Endodermal cell (in vitro differentiated cells): ENCODE measurements at regions not wholly inside any gene's neighbourhood (a gene's known extent, or its start where the extent isn't known, plus 50 kb on each side); places are given as distances from the start of the nearest gene placed in this dataset.

Experiments
- DNase-seq: peaks from one replicate; pipeline ENCODE4 v3.0.0-alpha.2; 2017
- H3K27ac ChIP-seq: 2 replicates; pipeline ENCODE4 v1.5.1; 2013; ENCODE audit warnings: mild to moderate bottlenecking, low read depth, low read length, moderate library complexity
- H3K27me3 ChIP-seq: 2 replicates; pipeline ENCODE4 v1.6.1; 2013; ENCODE audit warnings: mild to moderate bottlenecking, low read length, moderate library complexity; ENCODE audit not compliant: insufficient read depth, control insufficient read depth, poor library complexity, severe bottlenecking
- H3K36me3 ChIP-seq: 2 replicates; pipeline ENCODE4 v1.7.0; 2013; ENCODE audit warnings: mild to moderate bottlenecking, low read length, moderate library complexity; ENCODE audit not compliant: control insufficient read depth, insufficient read depth
- H3K4me1 ChIP-seq: one replicate; pipeline ENCODE4 v1.7.0; 2013; ENCODE audit warnings: low read length; ENCODE audit not compliant: control insufficient read depth, insufficient read depth
- H3K4me3 ChIP-seq: 2 replicates; pipeline ENCODE4 v1.5.1; 2013; ENCODE audit warnings: mild to moderate bottlenecking, low read length, moderate library complexity
- H3K9ac ChIP-seq: 2 replicates; pipeline ENCODE4 v1.6.1; 2013; ENCODE audit warnings: mild to moderate bottlenecking, low read length, moderate library complexity; ENCODE audit not compliant: poor library complexity, severe bottlenecking; ENCODE audit errors: extremely low read depth
- H3K9me3 ChIP-seq: 2 replicates; pipeline ENCODE4 v1.6.1; 2013; ENCODE audit warnings: mild to moderate bottlenecking, low read length, moderate library complexity; ENCODE audit not compliant: control insufficient read depth
- H3K27ac Mint-ChIP-seq: 2 replicates; pipeline ENCODE4 v1.8.0; 2020; ENCODE audit warnings: mixed read lengths
- H3K27me3 Mint-ChIP-seq: 2 replicates; pipeline ENCODE4 v1.8.0; 2021; ENCODE audit warnings: mild to moderate bottlenecking, mixed read lengths; ENCODE audit not compliant: insufficient read depth
- H3K36me3 Mint-ChIP-seq: 2 replicates; pipeline ENCODE4 v1.8.0; 2020; ENCODE audit warnings: low read depth, mixed read lengths
- H3K4me1 Mint-ChIP-seq: 2 replicates; pipeline ENCODE4 v1.8.0; 2020; ENCODE audit warnings: mixed read lengths
- H3K4me3 Mint-ChIP-seq: 2 replicates; pipeline ENCODE4 v1.8.0; 2020; ENCODE audit warnings: mild to moderate bottlenecking, moderate library complexity, mixed read lengths
- H3K9me3 Mint-ChIP-seq: 2 replicates; pipeline ENCODE4 v1.8.0; 2020; ENCODE audit warnings: mild to moderate bottlenecking, mixed read lengths
- CTCF ChIP-seq: fragments of 200-600 bp; sonication (generic); conservative IDR thresholded peaks from 2 replicates; pipeline ENCODE4 v1.5.0; 2021; ENCODE audit warnings: antibody characterized with exemption, mild to moderate bottlenecking
- WGBS, 2 experiments: methylation state at CpG; one replicate each; pipeline versions ENCODE4 v1.1.5 to v1.1.7; 2013; ENCODE audit warnings: missing lambda C conversion rate in 2 of 2, mixed read lengths in 1 of 2; ENCODE audit not compliant: insufficient coverage in 1 of 2, insufficient read length in 1 of 2; 5-methylcytosine and 5-hydroxymethylcytosine counted together

GRCh38 chr5:1946776-1947175 is 64.1 kb upstream of the IRX4 start:
- peak; percentile 14 for TF ChIP-seq CTCF
- Histone ChIP-seq H3K36me3 (no peaks in the 10 kb centered on the region), H3K27ac (no peak overlapping the region), H3K4me3 (no peak overlapping the region), H3K9ac (no peak overlapping the region), H3K9me3 (no peaks in the 10 kb centered on the region), H3K27me3 (no peaks in the 10 kb centered on the region), H3K4me1 (no peaks in the 10 kb centered on the region)
- no peak for DNase-seq
- no peaks in the 10 kb centered on the region for H3K9me3 Mint-ChIP-seq
- WGBS, 2 experiments = 79 to 87% methylated on average over 6 to 13 of the region's 13 CpGs
- H3K27ac Mint-ChIP-seq = no peak overlapping the region
- H3K4me3 Mint-ChIP-seq = no peak overlapping the region
- no peaks in the 10 kb centered on the region for H3K36me3 Mint-ChIP-seq
- peaks cover 11% of the 10 kb centered on the region for H3K4me1 Mint-ChIP-seq
- H3K27me3 Mint-ChIP-seq = peaks cover 10% of the 10 kb centered on the region

GRCh38 chr5:1946122-1946677 is 63.5 kb upstream of the IRX4 start:
- no peak for TF ChIP-seq CTCF
- Mint-ChIP-seq H3K27me3 (peaks cover 8% of the 10 kb centered on the region), H3K4me1 (peaks cover 11% of the 10 kb centered on the region), H3K36me3 (no peaks in the 10 kb centered on the region), H3K4me3 (no peak overlapping the region), H3K27ac (no peak overlapping the region), H3K9me3 (no peaks in the 10 kb centered on the region)
- H3K9ac ChIP-seq = no peak overlapping the region
- DNase-seq = no peak
- H3K36me3 ChIP-seq = no peaks in the 10 kb centered on the region
- no peak overlapping the region for H3K4me3 ChIP-seq
- H3K4me1 ChIP-seq = no peaks in the 10 kb centered on the region
- WGBS, 2 experiments = 91 to 92% methylated on average over 17 of the region's 17 CpGs
- no peaks in the 10 kb centered on the region for H3K9me3 ChIP-seq
- no peak overlapping the region for H3K27ac ChIP-seq
- no peaks in the 10 kb centered on the region for H3K27me3 ChIP-seq

GRCh38 chr5:1945606-1946005 is 62.9 kb upstream of the IRX4 start:
- Histone ChIP-seq H3K4me1 (no peaks in the 10 kb centered on the region), H3K4me3 (no peak overlapping the region), H3K27ac (no peak overlapping the region), H3K9ac (no peak overlapping the region), H3K27me3 (no peaks in the 10 kb centered on the region), H3K9me3 (no peaks in the 10 kb centered on the region), H3K36me3 (no peaks in the 10 kb centered on the region)
- Mint-ChIP-seq H3K36me3 (no peaks in the 10 kb centered on the region), H3K27me3 (peaks cover 8% of the 10 kb centered on the region), H3K9me3 (no peaks in the 10 kb centered on the region), H3K4me1 (peaks cover 11% of the 10 kb centered on the region), H3K27ac (no peak overlapping the region), H3K4me3 (no peak overlapping the region)
- no peak for DNase-seq
- no peak for TF ChIP-seq CTCF
- WGBS, 2 experiments = 88 to 94% methylated on average over 9 to 13 of the region's 13 CpGs
